ENCODE measurements at regions not wholly inside any gene's neighbourhood (a gene's known extent, or its start where the extent isn't known, plus 50 kb on each side); places are given as distances from the start of the nearest gene placed in this dataset.

DNA sequence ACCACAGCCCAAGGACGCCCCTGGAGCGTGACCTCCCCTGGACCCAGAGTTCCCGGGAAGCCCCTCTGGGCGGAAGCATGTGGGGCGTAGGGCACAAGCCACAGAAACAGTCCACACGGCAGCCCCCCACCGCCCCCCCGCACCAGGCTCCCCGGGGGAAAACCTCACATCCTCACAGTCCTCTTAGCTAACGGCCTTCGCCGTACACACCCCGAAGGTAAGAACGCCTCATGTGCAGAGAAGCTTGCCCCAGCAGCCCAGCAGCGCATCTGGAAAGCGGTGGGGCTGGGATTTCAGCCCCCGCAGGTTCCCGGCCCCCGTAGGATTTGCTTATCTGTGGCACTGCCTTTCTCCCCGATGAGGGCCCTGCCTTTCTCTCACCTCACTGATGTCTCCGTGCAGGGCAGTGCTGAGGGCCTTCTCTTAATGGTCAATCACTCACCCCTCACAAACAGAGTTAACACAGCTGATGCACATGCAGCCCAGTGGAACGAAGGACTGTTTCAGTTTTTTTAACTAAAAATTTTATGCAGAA, 309.2 kb downstream of the BRD1 start:
- Histone ChIP-seq H3K27ac (ENCODE audit: poor library complexity, severe bottlenecking) (no peak overlapping the region), H3K9me3 (ENCODE audit: severe bottlenecking) (no peaks in the 10 kb centered on the region), H3K36me3 (ENCODE audit: low read depth) (no peaks in the 10 kb centered on the region), H3K27me3 (ENCODE audit: insufficient read depth, poor library complexity, severe bottlenecking) (peaks cover 5% of the 10 kb centered on the region), H3K4me1 (ENCODE audit: insufficient read depth, poor library complexity, severe bottlenecking) (no peaks in the 10 kb centered on the region), H3K4me3 (ENCODE audit: severe bottlenecking) (no peak overlapping the region)
- DNase-seq (ENCODE audit: low spot score) (no peak), ATAC-seq (ENCODE audit: low read depth) (no peak)
- TF ChIP-seq, protein P1, sequence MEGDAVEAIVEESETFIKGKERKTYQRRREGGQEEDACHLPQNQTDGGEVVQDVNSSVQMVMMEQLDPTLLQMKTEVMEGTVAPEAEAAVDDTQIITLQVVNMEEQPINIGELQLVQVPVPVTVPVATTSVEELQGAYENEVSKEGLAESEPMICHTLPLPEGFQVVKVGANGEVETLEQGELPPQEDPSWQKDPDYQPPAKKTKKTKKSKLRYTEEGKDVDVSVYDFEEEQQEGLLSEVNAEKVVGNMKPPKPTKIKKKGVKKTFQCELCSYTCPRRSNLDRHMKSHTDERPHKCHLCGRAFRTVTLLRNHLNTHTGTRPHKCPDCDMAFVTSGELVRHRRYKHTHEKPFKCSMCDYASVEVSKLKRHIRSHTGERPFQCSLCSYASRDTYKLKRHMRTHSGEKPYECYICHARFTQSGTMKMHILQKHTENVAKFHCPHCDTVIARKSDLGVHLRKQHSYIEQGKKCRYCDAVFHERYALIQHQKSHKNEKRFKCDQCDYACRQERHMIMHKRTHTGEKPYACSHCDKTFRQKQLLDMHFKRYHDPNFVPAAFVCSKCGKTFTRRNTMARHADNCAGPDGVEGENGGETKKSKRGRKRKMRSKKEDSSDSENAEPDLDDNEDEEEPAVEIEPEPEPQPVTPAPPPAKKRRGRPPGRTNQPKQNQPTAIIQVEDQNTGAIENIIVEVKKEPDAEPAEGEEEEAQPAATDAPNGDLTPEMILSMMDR (IDR thresholded peaks at IDR 0.05; ENCODE audit: poor library complexity, severe bottlenecking): no peak

DNA sequence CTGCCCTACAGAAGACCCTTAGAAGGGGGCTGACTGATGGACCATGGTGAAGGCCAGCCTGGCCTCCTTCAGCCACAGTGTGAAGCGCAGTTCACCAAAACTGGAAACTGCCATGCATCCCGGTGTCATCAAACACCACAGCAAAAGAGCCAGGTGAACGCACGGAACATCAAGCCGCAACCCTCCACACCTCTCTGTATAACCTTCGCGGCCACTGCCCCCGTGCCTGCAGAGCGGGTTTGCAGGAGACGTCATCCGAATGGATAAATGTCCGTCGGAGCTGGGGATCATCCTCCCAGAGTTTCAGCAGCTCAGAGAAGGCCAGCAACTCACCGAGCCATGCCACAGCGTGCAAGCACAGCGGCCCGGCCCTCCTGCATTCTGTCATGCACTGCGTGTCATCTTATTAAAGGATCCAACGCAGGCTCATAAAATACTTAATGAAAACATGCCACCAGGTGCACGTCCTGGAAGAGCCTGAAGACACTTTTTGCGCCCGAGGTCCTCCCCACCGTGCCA, 309.9 kb downstream of the BRD1 start:
- peaks cover 5% of the 10 kb centered on the region for H3K27me3 ChIP-seq (ENCODE audit: insufficient read depth, poor library complexity, severe bottlenecking)
- ATAC-seq (ENCODE audit: low read depth) (no peak), DNase-seq (ENCODE audit: low spot score) (no peak)
- no peak overlapping the region for H3K4me3 ChIP-seq (ENCODE audit: severe bottlenecking)
- no peaks in the 10 kb centered on the region for H3K4me1 ChIP-seq (ENCODE audit: insufficient read depth, poor library complexity, severe bottlenecking)
- H3K9me3 ChIP-seq (ENCODE audit: severe bottlenecking): no peaks in the 10 kb centered on the region
- H3K27ac ChIP-seq (ENCODE audit: poor library complexity, severe bottlenecking): no peak overlapping the region
- TF ChIP-seq, protein P1 (IDR thresholded peaks at IDR 0.05; ENCODE audit: poor library complexity, severe bottlenecking): no peak
- H3K36me3 ChIP-seq (ENCODE audit: low read depth): no peaks in the 10 kb centered on the region

DNA sequence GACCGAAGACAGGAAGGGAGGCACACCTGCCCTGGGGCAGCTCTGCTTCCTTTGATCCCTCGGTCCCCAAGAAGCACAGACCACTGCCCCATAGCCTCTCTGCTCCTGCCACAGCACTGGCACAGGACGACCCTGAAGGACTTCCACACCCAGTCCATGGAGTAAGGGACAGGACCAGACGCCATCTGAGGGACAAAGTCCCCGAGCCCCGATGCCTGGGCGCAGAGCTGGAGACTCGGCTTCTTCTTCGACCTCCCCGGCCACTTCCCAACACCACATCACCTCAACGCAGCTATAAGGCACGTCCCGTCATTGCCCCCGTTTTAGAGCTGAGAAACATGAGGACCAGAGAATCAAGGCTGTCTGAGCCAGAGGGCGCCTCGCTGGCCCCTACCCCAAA, 310.5 kb downstream of the BRD1 start:
- Histone ChIP-seq H3K27me3 (ENCODE audit: insufficient read depth, poor library complexity, severe bottlenecking) (peaks cover 5% of the 10 kb centered on the region), H3K9me3 (ENCODE audit: severe bottlenecking) (no peaks in the 10 kb centered on the region), H3K4me1 (ENCODE audit: insufficient read depth, poor library complexity, severe bottlenecking) (no peaks in the 10 kb centered on the region), H3K36me3 (ENCODE audit: low read depth) (no peaks in the 10 kb centered on the region), H3K27ac (ENCODE audit: poor library complexity, severe bottlenecking) (no peak overlapping the region), H3K4me3 (ENCODE audit: severe bottlenecking) (no peak overlapping the region)
- no peak for DNase-seq (ENCODE audit: low spot score)
- TF ChIP-seq, protein P1 (IDR thresholded peaks at IDR 0.05; ENCODE audit: poor library complexity, severe bottlenecking): no peak
- no peak for ATAC-seq (ENCODE audit: low read depth)

DNA sequence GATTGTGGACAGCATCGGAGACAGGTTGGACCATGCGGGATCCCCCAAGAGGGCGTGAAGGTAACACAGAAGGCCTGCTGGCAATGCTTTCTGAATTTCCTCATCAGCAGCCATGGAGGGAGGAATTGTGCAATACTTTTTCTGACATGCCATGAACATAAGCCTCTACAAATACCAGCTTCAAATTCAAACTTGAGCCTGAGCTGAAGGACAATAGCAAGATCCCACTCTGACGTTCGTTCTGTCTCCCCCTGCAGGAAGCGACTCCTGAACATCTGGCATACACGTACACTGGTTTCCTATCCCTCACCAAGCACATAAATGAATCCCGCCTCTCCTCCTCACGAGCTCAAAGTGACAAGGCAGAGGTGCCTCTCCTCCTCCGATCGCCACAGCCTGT, 312.2 kb downstream of the BRD1 start:
- no peak overlapping the region for H3K27ac ChIP-seq (ENCODE audit: poor library complexity, severe bottlenecking)
- no peaks in the 10 kb centered on the region for H3K36me3 ChIP-seq (ENCODE audit: low read depth)
- DNase-seq (ENCODE audit: low spot score) (no peak), ATAC-seq (ENCODE audit: low read depth) (no peak)
- TF ChIP-seq, protein P1 (IDR thresholded peaks at IDR 0.05; ENCODE audit: poor library complexity, severe bottlenecking): no peak
- H3K4me1 ChIP-seq (ENCODE audit: insufficient read depth, poor library complexity, severe bottlenecking): no peaks in the 10 kb centered on the region
- H3K4me3 ChIP-seq (ENCODE audit: severe bottlenecking): no peak overlapping the region
- peaks cover 2% of the 10 kb centered on the region for H3K9me3 ChIP-seq (ENCODE audit: severe bottlenecking)
- peaks cover 5% of the 10 kb centered on the region for H3K27me3 ChIP-seq (ENCODE audit: insufficient read depth, poor library complexity, severe bottlenecking)

DNA sequence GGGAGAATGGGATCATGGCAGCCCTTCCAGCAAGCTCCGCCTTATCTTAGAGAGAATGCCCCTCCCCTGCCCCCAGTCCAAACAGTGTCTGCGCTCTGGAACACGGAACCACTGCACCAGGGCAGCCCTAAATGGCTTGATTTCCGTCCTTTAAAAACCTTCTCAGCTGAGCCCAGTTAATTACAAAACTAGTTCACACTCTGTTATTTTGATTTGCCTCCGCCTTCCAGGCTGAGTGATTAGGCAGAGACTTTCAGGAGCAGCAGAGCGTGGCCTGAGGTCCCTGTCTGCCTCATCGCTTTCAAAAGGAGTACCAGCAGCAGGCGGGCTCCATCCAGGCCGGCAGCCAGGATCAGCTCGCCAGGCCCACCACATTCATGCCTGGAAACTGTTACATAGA, 313.0 kb downstream of the BRD1 start:
- Histone ChIP-seq H3K4me1 (ENCODE audit: insufficient read depth, poor library complexity, severe bottlenecking) (no peaks in the 10 kb centered on the region), H3K4me3 (ENCODE audit: severe bottlenecking) (no peak overlapping the region), H3K27me3 (ENCODE audit: insufficient read depth, poor library complexity, severe bottlenecking) (peaks cover 5% of the 10 kb centered on the region), H3K9me3 (ENCODE audit: severe bottlenecking) (peaks cover 2% of the 10 kb centered on the region), H3K36me3 (ENCODE audit: low read depth) (no peaks in the 10 kb centered on the region), H3K27ac (ENCODE audit: poor library complexity, severe bottlenecking) (no peak overlapping the region)
- DNase-seq (ENCODE audit: low spot score): no peak
- TF ChIP-seq, protein P1 (IDR thresholded peaks at IDR 0.05; ENCODE audit: poor library complexity, severe bottlenecking): no peak
- no peak for ATAC-seq (ENCODE audit: low read depth)
